ENCODE measurements at regions not wholly inside any gene's neighbourhood (a gene's known extent, or its start where the extent isn't known, plus 50 kb on each side); places are given as distances from the start of the nearest gene placed in this dataset.
A peak's percentile ranks its signal among the peaks of the same experiment; 100 is the strongest.

DNA sequence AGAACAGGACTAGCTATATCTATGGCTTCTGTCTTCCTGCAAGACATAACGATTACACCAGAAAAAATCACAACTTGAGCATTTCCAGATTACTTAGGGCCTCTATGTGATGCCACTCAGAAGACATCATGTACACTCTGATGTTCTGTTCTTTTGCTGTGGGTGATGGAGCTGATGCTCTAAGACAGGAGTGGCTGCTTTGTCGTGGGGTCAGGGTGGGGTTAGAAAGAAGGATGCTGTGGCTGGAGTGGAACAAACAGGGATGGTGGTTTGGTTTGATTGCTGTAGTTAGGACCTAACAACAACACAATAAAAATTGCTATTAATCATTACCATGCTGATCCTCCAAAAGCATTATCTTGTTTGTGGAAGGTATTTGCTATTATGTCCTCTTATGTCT is 120.3 kb upstream of the ARHGAP20 start:
- no peaks in the 10 kb centered on the region for H3K27me3 ChIP-seq (ENCODE audit: control insufficient read depth in 3 of 3, insufficient read depth in 3 of 3, low read length in 2 of 3)
- H3K9me3 ChIP-seq (ENCODE audit: control insufficient read depth in 4 of 4, insufficient read depth in 3 of 4, low read length in 3 of 4) = peaks cover 0 to 1% (median 0%) of the 10 kb centered on the region in 4 donors
- DNase-seq (no peak), ATAC-seq (ENCODE audit: insufficient read depth, low FRiP score) (no peak)
- TF ChIP-seq, protein P1, sequence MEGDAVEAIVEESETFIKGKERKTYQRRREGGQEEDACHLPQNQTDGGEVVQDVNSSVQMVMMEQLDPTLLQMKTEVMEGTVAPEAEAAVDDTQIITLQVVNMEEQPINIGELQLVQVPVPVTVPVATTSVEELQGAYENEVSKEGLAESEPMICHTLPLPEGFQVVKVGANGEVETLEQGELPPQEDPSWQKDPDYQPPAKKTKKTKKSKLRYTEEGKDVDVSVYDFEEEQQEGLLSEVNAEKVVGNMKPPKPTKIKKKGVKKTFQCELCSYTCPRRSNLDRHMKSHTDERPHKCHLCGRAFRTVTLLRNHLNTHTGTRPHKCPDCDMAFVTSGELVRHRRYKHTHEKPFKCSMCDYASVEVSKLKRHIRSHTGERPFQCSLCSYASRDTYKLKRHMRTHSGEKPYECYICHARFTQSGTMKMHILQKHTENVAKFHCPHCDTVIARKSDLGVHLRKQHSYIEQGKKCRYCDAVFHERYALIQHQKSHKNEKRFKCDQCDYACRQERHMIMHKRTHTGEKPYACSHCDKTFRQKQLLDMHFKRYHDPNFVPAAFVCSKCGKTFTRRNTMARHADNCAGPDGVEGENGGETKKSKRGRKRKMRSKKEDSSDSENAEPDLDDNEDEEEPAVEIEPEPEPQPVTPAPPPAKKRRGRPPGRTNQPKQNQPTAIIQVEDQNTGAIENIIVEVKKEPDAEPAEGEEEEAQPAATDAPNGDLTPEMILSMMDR (IDR thresholded peaks at IDR 0.05; ENCODE audit: control extremely low read depth, extremely low read depth) = no peak
- H3K4me1 ChIP-seq (ENCODE audit: control insufficient read depth in 5 of 5, insufficient read depth in 5 of 5, low read length in 5 of 5) = peaks cover 0 to 4% (median 0%) of the 10 kb centered on the region in 5 donors
- no peak overlapping the region for H3K27ac ChIP-seq (ENCODE audit: low read depth in 1 of 2, low read length in 1 of 2)
- 84 to 88% methylated on average over 2 of the region's 2 CpGs for WGBS, 2 donors
- no peaks in the 10 kb centered on the region for H3K36me3 ChIP-seq (ENCODE audit: control insufficient read depth in 4 of 4, insufficient read depth in 4 of 4, low read length in 4 of 4)
- H3K9ac ChIP-seq (ENCODE audit: insufficient read depth in 1 of 2, low read length in 2 of 2) = no peak overlapping the region
- H3K4me3 ChIP-seq = no peak overlapping the region

DNA sequence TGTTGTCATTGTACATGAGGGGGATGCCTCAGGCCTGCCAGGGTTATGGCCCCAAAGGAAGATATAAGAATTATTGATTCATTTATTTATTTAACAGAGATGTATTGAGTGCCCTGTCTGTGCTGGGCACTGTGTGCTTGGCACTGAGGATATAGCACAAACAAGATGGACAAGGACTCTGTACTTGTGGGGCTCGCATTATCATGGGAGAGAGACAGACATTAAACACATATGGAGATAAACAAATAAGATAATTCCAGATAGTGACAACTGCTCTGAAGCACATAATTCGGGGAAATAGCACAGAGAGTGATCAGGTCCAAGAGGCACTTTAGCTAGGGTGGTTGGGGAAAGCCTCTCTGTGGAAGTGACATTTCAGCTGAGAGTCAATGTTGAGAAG is 119.8 kb upstream of the ARHGAP20 start:
- ATAC-seq (ENCODE audit: insufficient read depth, low FRiP score) = no peak

DNA sequence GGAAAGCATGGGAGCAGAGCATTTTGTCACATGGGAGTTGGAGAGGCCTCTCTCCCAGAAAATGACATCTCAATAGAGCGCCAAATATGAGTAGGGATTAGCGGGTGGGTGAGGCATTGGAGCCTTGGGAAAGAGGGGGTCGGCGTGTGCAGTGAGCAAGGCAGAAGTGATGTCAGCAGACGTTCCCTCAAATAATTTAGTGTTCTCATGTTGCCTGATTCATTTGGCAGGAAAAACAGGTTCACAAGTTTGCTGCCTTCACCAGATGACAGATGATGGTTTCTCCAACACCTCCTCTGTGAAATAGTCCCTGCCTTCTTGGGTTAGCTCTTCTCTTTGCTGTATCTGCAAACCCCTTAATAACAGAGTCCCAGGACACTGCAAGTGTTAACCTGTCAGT is 118.5 kb upstream of the ARHGAP20 start:
- Histone ChIP-seq H3K9ac (ENCODE audit: insufficient read depth in 1 of 2, low read length in 2 of 2) (no peak overlapping the region), H3K4me3 (no peak overlapping the region), H3K36me3 (ENCODE audit: control insufficient read depth in 4 of 4, insufficient read depth in 4 of 4, low read length in 4 of 4) (no peaks in the 10 kb centered on the region), H3K27me3 (ENCODE audit: control insufficient read depth in 3 of 3, insufficient read depth in 3 of 3, low read length in 2 of 3) (no peaks in the 10 kb centered on the region), H3K9me3 (ENCODE audit: control insufficient read depth in 4 of 4, insufficient read depth in 3 of 4, low read length in 3 of 4) (peaks cover 0 to 1% (median 0%) of the 10 kb centered on the region in 4 donors), H3K4me1 (ENCODE audit: control insufficient read depth in 5 of 5, insufficient read depth in 5 of 5, low read length in 5 of 5) (no peaks in the 10 kb centered on the region), H3K27ac (ENCODE audit: low read depth in 1 of 2, low read length in 1 of 2) (no peak overlapping the region)
- no peak for ATAC-seq (ENCODE audit: insufficient read depth, low FRiP score)
- TF ChIP-seq, protein P1 (IDR thresholded peaks at IDR 0.05; ENCODE audit: control extremely low read depth, extremely low read depth) = no peak
- 89 to 91% methylated on average over 5 of the region's 5 CpGs for WGBS, 2 donors
- peak in 1 of 3 donors; percentile 18 for DNase-seq

More for the DNA sequence above, 119.8 kb upstream of the ARHGAP20 start:
- peaks cover 0 to 1% (median 0%) of the 10 kb centered on the region in 4 donors for H3K9me3 ChIP-seq (ENCODE audit: control insufficient read depth in 4 of 4, insufficient read depth in 3 of 4, low read length in 3 of 4)
- no peak for DNase-seq
- H3K4me3 ChIP-seq = no peak overlapping the region
- H3K27me3 ChIP-seq (ENCODE audit: control insufficient read depth in 3 of 3, insufficient read depth in 3 of 3, low read length in 2 of 3) = no peaks in the 10 kb centered on the region
- no peak overlapping the region for H3K27ac ChIP-seq (ENCODE audit: low read depth in 1 of 2, low read length in 1 of 2)
- no peak overlapping the region for H3K9ac ChIP-seq (ENCODE audit: insufficient read depth in 1 of 2, low read length in 2 of 2)
- TF ChIP-seq, protein P1 (IDR thresholded peaks at IDR 0.05; ENCODE audit: control extremely low read depth, extremely low read depth) = no peak
- no peaks in the 10 kb centered on the region for H3K36me3 ChIP-seq (ENCODE audit: control insufficient read depth in 4 of 4, insufficient read depth in 4 of 4, low read length in 4 of 4)
- WGBS, 2 donors = 89 to 90% methylated on average over 2 of the region's 2 CpGs
- H3K4me1 ChIP-seq (ENCODE audit: control insufficient read depth in 5 of 5, insufficient read depth in 5 of 5, low read length in 5 of 5) = peaks cover 0 to 1% (median 0%) of the 10 kb centered on the region in 5 donors

DNA sequence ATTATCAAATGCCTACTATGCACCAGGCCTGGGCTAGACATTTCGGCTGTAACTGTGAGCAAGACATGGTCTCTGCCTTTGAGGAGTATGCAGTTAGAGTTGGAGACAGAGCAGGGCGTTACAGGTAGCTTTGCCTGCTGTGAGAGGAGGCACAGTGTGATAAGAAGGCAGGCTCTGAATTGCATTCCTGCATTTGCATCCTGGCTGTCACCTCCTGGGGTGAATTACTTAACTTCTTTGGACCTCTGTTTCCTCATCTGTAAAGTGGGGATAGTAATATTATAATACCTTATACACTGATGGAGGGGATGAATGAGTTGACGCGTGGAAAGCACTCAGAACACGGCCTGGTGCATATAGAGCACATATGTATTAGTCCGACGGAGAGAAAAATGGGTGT is 118.1 kb upstream of the ARHGAP20 start:
- H3K9me3 ChIP-seq (ENCODE audit: control insufficient read depth in 4 of 4, insufficient read depth in 3 of 4, low read length in 3 of 4) = peaks cover 0 to 1% (median 0%) of the 10 kb centered on the region in 4 donors
- H3K27me3 ChIP-seq (ENCODE audit: control insufficient read depth in 3 of 3, insufficient read depth in 3 of 3, low read length in 2 of 3) = no peaks in the 10 kb centered on the region
- ATAC-seq (ENCODE audit: insufficient read depth, low FRiP score) (no peak), DNase-seq (no peak)
- H3K4me3 ChIP-seq = no peak overlapping the region
- no peaks in the 10 kb centered on the region for H3K36me3 ChIP-seq (ENCODE audit: control insufficient read depth in 4 of 4, insufficient read depth in 4 of 4, low read length in 4 of 4)
- no peaks in the 10 kb centered on the region for H3K4me1 ChIP-seq (ENCODE audit: control insufficient read depth in 5 of 5, insufficient read depth in 5 of 5, low read length in 5 of 5)
- H3K9ac ChIP-seq (ENCODE audit: insufficient read depth in 1 of 2, low read length in 2 of 2) = no peak overlapping the region
- no peak overlapping the region for H3K27ac ChIP-seq (ENCODE audit: low read depth in 1 of 2, low read length in 1 of 2)
- TF ChIP-seq, protein P1 (IDR thresholded peaks at IDR 0.05; ENCODE audit: control extremely low read depth, extremely low read depth) = no peak
- 87 to 96% methylated on average over 7 of the region's 7 CpGs for WGBS, 2 donors
